Stomach (tissue), 8 donors: ENCODE measurements at regions not wholly inside any gene's neighbourhood (a gene's known extent, or its start where the extent isn't known, plus 50 kb on each side); places are given as distances from the start of the nearest gene placed in this dataset.

Experiments
- DNase-seq, 2 donors: peaks; one replicate each; pipeline versions ENCODE4 v3.0.0 to v3.0.0-alpha.2; 2013 to 2019
- H3K27ac ChIP-seq, 5 donors: fragments of 200-600 bp in 4 of 5; sonication (generic) in 4 of 5; one replicate each; pipeline ENCODE4 v1.5.1; 2013 to 2019; ENCODE audit warnings: mild to moderate bottlenecking in 1 of 5, moderate library complexity in 1 of 5
- H3K27me3 ChIP-seq, 3 donors: fragments of 200-600 bp; sonication (generic); one replicate each; pipeline ENCODE4 v1.5.1; 2017 to 2019; ENCODE audit warnings: mixed run types in 1 of 3
- H3K36me3 ChIP-seq, 4 donors: fragments of 200-600 bp; sonication (generic); 1 replicate in 3 of 4; 2 replicates in 1 of 4; pipeline ENCODE4 v1.5.1; 2016 to 2019
- H3K4me1 ChIP-seq, 4 donors: fragments of 200-600 bp; sonication (generic); one replicate each; pipeline ENCODE4 v1.5.1; 2016 to 2019
- H3K4me3 ChIP-seq, 4 donors: fragments of 200-600 bp; sonication (generic) in 3 of 4; one replicate each; pipeline ENCODE4 v1.5.1; 2016 to 2019; ENCODE audit warnings: mild to moderate bottlenecking in 1 of 4
- H3K9me3 ChIP-seq, 4 donors: fragments of 200-600 bp; sonication (generic); one replicate each; pipeline ENCODE4 v1.5.1; 2016 to 2019
- CTCF ChIP-seq, 7 experiments: fragments of 450-650 bp in 4 of 7; fragments of 200-600 bp in 3 of 7; sonication (generic) in 3 of 7; IDR thresholded peaks; one replicate each; pipeline ENCODE4 v1.5.1; 2016 to 2019; ENCODE audit warnings: antibody characterized with exemption in 7 of 7, control low read depth in 2 of 7, mild to moderate bottlenecking in 1 of 7
- EP300 ChIP-seq: sonication (generic); formaldehyde crosslinking; IDR thresholded peaks from one replicate; pipeline ENCODE4 v1.6.1; 2017; ENCODE audit warnings: antibody characterized with exemption
- POLR2A ChIP-seq, 4 donors: fragments of 450-650 bp; IDR thresholded peaks; one replicate each; pipeline ENCODE4 v1.6.1; 2016; ENCODE audit warnings: antibody characterized with exemption in 4 of 4, control low read depth in 2 of 4, mild to moderate bottlenecking in 1 of 4, moderate library complexity in 1 of 4
- POLR2AphosphoS5 ChIP-seq, 3 donors: sonication (generic); formaldehyde crosslinking; IDR thresholded peaks; one replicate each; pipeline ENCODE4 v1.6.1; 2016; ENCODE audit warnings: antibody characterized with exemption in 3 of 3
- WGBS, 5 donors: extraction: QIAGEN DNeasy Blood & Tissue Kit in 3 of 5; methylation state at CpG; one replicate each; pipeline versions ENCODE4 v1.1.5 to v1.1.7; 2013 to 2018; 5-methylcytosine and 5-hydroxymethylcytosine counted together
- intact Hi-C: fragments of 100-400 bp; cut with DNase I; formaldehyde crosslinking; loops from one replicate; pipeline ENCODE4 v1.15.1; 2023; ENCODE audit warnings: low total_unique reads
- donor health status: healthy with polysubstance abuse.
- donor health status: Bipolar disorder and iron deficiency.
- donor health status: healthy.

GRCh38 chr11:127471662-127472061 lies 471.1 kb upstream of the KIRREL3 start:
- H3K27me3 ChIP-seq: no peaks in the 10 kb centered on the region
- no peaks in the 10 kb centered on the region for H3K9me3 ChIP-seq
- no peaks in the 10 kb centered on the region for H3K36me3 ChIP-seq
- intact Hi-C loops: no loop called here
- H3K27ac ChIP-seq: no peak overlapping the region
- no peak overlapping the region for H3K4me3 ChIP-seq
- no peaks in the 10 kb centered on the region for H3K4me1 ChIP-seq
- DNase-seq: no peak
- WGBS, 5 donors: 91 to 94% (median 93%) methylated on average over 3 of the region's 3 CpGs
- TF ChIP-seq CTCF (IDR thresholded peaks at IDR 0.05): no peak
- no peak for TF ChIP-seq POLR2AphosphoS5 (IDR thresholded peaks at IDR 0.05)
- no peak for TF ChIP-seq EP300
- TF ChIP-seq POLR2A (IDR thresholded peaks at IDR 0.05): no peak

- DNase-seq: no peak
- TF ChIP-seq POLR2AphosphoS5 (IDR thresholded peaks at IDR 0.05) (no peak), CTCF (IDR thresholded peaks at IDR 0.05) (no peak)
- Histone ChIP-seq H3K27ac (no peak overlapping the region), H3K27me3 (no peaks in the 10 kb centered on the region), H3K4me1 (no peaks in the 10 kb centered on the region), H3K9me3 (no peaks in the 10 kb centered on the region), H3K36me3 (no peaks in the 10 kb centered on the region), H3K4me3 (no peak overlapping the region)
- 63 to 77% (median 72%) methylated on average over 4 of the region's 4 CpGs for WGBS, 5 donors
- intact Hi-C loops: no loop called here
Observed at GRCh38 chr11:127470306-127470884, 469.8 kb upstream of the KIRREL3 start.

GRCh38 chr11:127464325-127464724 lies 463.8 kb upstream of the KIRREL3 start:
- no peak for TF ChIP-seq POLR2AphosphoS5 (IDR thresholded peaks at IDR 0.05)
- TF ChIP-seq EP300: no peak
- TF ChIP-seq POLR2A (IDR thresholded peaks at IDR 0.05): no peak
- TF ChIP-seq CTCF (IDR thresholded peaks at IDR 0.05): no peak
- H3K27me3 ChIP-seq: no peaks in the 10 kb centered on the region
- no peaks in the 10 kb centered on the region for H3K9me3 ChIP-seq
- no peak overlapping the region for H3K4me3 ChIP-seq
- no peak overlapping the region for H3K27ac ChIP-seq
- DNase-seq: no peak
- intact Hi-C loops: no loop called here
- no peaks in the 10 kb centered on the region for H3K4me1 ChIP-seq
- 70 to 92% (median 76%) methylated on average over 6 of the region's 6 CpGs for WGBS, 5 donors
- no peaks in the 10 kb centered on the region for H3K36me3 ChIP-seq

GRCh38 chr11:127462065-127462344 lies 461.4 kb upstream of the KIRREL3 start:
- H3K27me3 ChIP-seq: no peaks in the 10 kb centered on the region
- WGBS, 5 donors: 72 to 84% (median 81%) methylated on average over 3 of the region's 3 CpGs
- DNase-seq: no peak
- TF ChIP-seq EP300 (no peak), CTCF (IDR thresholded peaks at IDR 0.05) (no peak), POLR2A (IDR thresholded peaks at IDR 0.05) (no peak), POLR2AphosphoS5 (IDR thresholded peaks at IDR 0.05) (no peak)
- no peak overlapping the region for H3K27ac ChIP-seq
- intact Hi-C loops: no loop called here
- no peaks in the 10 kb centered on the region for H3K4me1 ChIP-seq
- no peaks in the 10 kb centered on the region for H3K9me3 ChIP-seq
- no peak overlapping the region for H3K4me3 ChIP-seq
- H3K36me3 ChIP-seq: no peaks in the 10 kb centered on the region
